Left cardiac atrium (tissue), 4 donors: ENCODE measurements at regions not wholly inside any gene's neighbourhood (a gene's known extent, or its start where the extent isn't known, plus 50 kb on each side); places are given as distances from the start of the nearest gene placed in this dataset.
"Not testable (repeated sequence)": the region's sequence is repeated elsewhere in the genome, so short reads cannot be mapped to it uniquely, and the experiment has no call there.

ENCODE experiments used
- ATAC-seq, 2 donors: fragments of 200-7000 bp; cut with Tn5 transposase; one replicate each; pipeline ENCODE4 v1.9.1; 2020; ENCODE audit warnings: mild to moderate bottlenecking in 2 of 2, moderate library complexity in 2 of 2
- DNase-seq: peaks from one replicate; pipeline ENCODE4 v3.0.0-alpha.2; 2020
- intact Hi-C, 2 donors: fragments of 100-400 bp; cut with DNase I; formaldehyde crosslinking; loops; one replicate each; pipeline versions ENCODE4 v1.14.1 to v1.15.1; 2022 to 2023
- donor health status: DM: no; HTN: yes; CAD: no.
- donor health status: DM: no; HTN: yes; CAD: no; lungs with severe emphysema.
- donor health status: DM: yes; HTN: yes; CAD: no.
- donor health status: Dilated cardiomyopathy.

- ATAC-seq (no peak), DNase-seq (no peak)
- intact Hi-C loops: no loop called here
Measured at GRCh38 chr3:35194666-35195065, 444.7 kb upstream of the ARPP21 start.

GRCh38 chr3:35198857-35199256 lies 440.5 kb upstream of the ARPP21 start:
- intact Hi-C loops: no loop called here
- ATAC-seq: no peak
- DNase-seq: no peak

- DNase-seq (no peak), ATAC-seq (no peak)
- intact Hi-C loops: no loop called here
Measured at GRCh38 chr3:35200056-35200455, 439.3 kb upstream of the ARPP21 start.

GRCh38 chr3:35201211-35201610 lies 438.1 kb upstream of the ARPP21 start:
- DNase-seq: no peak
- ATAC-seq: no peak
- intact Hi-C loops: no loop called here

- no peak for DNase-seq
- intact Hi-C loops: no loop called here
- no peak for ATAC-seq
Measured at GRCh38 chr3:35215525-35216500, 423.5 kb upstream of the ARPP21 start.

GRCh38 chr3:35216501-35217266 lies 422.6 kb upstream of the ARPP21 start:
- DNase-seq: no peak
- no peak for ATAC-seq
- intact Hi-C loops: no loop called here

- DNase-seq (no peak), ATAC-seq (no peak)
- intact Hi-C loops: no loop called here
Measured at GRCh38 chr3:35223632-35224394, 415.5 kb upstream of the ARPP21 start.

- DNase-seq (no peak), ATAC-seq (no peak)
- intact Hi-C loops: no loop called here
Measured at GRCh38 chr3:35224565-35225295, 414.6 kb upstream of the ARPP21 start.

GRCh38 chr3:35241236-35241635 lies 398.1 kb upstream of the ARPP21 start:
- intact Hi-C loops: no loop called here
- peak in 1 of 2 donors; percentile 14 for ATAC-seq
- DNase-seq: no peak

GRCh38 chr3:35254917-35255316 lies 384.4 kb upstream of the ARPP21 start:
- ATAC-seq: no peak
- intact Hi-C loops: no loop called here
- DNase-seq: no peak

GRCh38 chr3:35257641-35258040 lies 381.7 kb upstream of the ARPP21 start:
- ATAC-seq: no peak
- intact Hi-C loops: no loop called here

GRCh38 chr3:35262406-35262805 lies 376.9 kb upstream of the ARPP21 start:
- intact Hi-C loops: no loop called here
- DNase-seq (no peak), ATAC-seq (no peak)

More at GRCh38 chr3:35257641-35258040, 381.7 kb upstream of the ARPP21 start:
- DNase-seq: no peak

GRCh38 chr3:35263477-35263876 lies 375.8 kb upstream of the ARPP21 start:
- DNase-seq: no peak
- intact Hi-C loops: no loop called here
- no peak for ATAC-seq

GRCh38 chr3:35266065-35266464 lies 373.3 kb upstream of the ARPP21 start:
- intact Hi-C loops, DNase-seq, ATAC-seq: not testable (repeated sequence)

GRCh38 chr3:35275768-35276167 lies 363.6 kb upstream of the ARPP21 start:
- intact Hi-C loops: no loop called here
- no peak for ATAC-seq
- DNase-seq: no peak

GRCh38 chr3:35276568-35276967 lies 362.8 kb upstream of the ARPP21 start:
- intact Hi-C loops: no loop called here
- DNase-seq (no peak), ATAC-seq (no peak)

- intact Hi-C loops: no loop called here
- ATAC-seq (no peak), DNase-seq (no peak)
Measured at GRCh38 chr3:35291471-35292236, 347.7 kb upstream of the ARPP21 start.

GRCh38 chr3:35292568-35292967 lies 346.8 kb upstream of the ARPP21 start:
- no peak for ATAC-seq
- DNase-seq: no peak
- intact Hi-C loops: no loop called here
